LoVo (cell line): ENCODE measurements at regions not wholly inside any gene's neighbourhood (a gene's known extent, or its start where the extent isn't known, plus 50 kb on each side); places are given as distances from the start of the nearest gene placed in this dataset.

Source experiments
- DNase-seq: peaks from one replicate; pipeline ENCODE4 v3.0.0-alpha.2; 2016; ENCODE audit warnings: low spot score

DNA sequence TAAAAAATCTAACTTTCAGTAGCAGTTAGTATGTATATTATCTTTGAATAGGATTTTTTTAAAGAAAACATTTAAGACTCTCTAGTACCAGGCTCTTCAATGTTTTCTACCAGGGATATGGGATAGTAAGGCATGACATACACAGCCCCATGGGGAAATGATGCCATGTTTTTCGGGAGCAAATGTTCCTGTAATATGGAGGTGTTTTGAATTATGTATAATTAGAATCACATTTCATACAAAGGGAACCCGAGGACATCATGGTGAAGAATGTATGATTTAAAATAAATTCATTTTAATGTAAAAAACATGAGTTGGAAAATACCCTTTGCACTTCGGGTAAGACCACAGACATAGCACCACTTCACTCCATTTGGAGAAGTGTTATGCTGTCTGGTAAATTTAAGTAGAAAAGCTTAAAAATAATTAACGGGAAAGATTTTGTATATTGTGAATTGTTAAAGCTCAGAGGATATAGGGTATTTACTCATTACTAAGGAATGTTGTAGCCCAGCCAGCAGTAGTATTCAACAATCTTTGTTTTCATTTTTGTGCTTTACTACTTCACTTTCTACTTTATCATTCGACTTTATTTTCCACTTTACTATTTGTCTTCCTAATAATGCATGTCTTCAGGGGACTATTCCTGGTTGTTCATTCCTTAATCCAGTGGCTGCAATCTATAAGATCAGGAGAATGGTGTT lies 2050.7 kb downstream of the ARAP2 start:
- no peak for DNase-seq

DNA sequence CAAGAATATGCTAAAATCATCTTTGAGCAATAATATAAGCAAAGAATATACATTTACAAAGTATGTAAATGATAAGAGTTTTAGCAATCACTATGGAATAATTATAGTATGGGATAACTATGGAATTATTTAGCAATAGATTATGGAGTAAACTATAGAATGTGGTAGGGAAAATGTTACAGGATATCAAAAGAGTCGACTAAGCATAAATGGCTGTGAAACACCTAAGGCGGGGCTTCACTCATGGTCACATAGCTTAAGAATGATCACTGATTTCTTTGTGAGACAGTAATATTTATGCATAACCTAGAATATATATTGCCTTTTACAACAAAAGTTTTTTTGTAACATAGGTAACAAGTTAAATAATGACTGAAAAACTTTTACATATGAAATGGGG lies 2049.7 kb downstream of the ARAP2 start:
- DNase-seq = no peak

DNA sequence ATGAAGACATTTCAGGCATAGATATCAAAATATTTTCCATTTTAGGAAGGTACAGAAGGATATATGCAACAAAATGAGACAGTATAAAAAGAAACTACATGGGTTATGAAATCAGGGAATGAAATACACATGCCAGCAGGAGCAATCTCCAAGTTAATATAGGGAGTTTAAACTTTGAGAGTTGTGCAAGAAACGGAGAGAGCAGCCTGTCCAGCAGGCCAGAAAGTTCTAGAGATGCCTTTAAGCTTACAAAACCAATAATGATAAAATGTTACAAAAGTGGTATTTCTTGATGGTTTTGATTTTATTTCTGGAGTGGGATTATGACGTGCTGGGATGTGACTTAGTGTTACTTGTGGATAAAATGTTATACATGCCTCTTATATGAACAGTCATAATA lies 2047.9 kb downstream of the ARAP2 start:
- DNase-seq = no peak

DNA sequence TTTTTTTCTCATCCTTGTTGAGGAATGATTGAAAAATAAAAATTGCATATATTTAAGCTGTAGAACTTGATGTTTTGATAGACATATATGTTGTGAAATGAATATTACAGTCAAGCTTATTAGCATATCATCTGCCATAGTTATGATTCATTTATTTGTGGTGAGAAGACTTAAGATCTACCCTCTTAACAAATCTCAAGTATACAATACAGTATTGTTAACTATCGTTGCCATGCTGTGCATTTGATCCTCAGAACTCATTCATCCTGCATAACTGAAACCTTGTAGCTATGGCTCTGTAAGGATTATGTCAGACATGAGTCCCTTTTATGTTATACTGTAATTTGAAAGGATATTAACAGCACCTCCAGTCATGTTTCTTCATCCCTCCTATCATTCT lies 2045.3 kb downstream of the ARAP2 start:
- no peak for DNase-seq

DNA sequence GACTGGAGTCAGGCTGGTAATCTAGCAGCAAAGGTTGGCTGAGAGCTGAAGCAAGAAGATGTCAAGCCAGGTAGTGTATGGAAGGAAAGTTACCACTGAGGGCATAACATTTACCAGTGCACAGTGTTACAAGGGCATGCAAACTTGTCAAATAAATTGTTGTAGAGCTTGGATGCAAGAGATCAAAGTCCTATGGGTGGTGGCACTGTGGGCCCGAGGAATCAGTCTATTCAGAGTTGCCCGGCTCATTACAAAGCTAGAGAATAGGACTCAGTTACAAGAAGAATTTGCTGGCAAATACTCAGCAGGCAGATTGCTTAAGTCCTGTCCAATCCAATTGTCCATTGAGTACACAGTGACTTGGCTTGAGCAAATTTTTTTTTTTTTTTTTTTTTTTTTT lies 2043.8 kb downstream of the ARAP2 start:
- DNase-seq = no peak

DNA sequence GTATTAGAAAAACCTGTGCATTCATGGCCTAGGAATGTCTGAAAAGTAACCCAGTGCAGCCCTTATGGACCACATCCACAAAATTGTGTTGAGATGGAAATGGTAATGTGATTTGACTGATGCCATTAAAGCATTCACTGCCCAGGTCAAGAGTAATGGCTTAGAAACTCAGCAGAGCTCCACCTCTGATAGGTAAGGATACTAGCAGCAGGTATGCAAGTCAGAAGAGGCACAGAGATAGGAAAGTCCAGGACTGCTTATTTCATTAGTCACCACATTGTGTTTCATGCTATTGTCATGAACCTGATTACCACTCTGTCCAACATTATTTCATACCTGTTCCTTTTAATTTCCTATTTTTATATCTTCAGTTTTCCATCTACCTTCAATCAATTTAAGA lies 2042.2 kb downstream of the ARAP2 start:
- no peak for DNase-seq

DNA sequence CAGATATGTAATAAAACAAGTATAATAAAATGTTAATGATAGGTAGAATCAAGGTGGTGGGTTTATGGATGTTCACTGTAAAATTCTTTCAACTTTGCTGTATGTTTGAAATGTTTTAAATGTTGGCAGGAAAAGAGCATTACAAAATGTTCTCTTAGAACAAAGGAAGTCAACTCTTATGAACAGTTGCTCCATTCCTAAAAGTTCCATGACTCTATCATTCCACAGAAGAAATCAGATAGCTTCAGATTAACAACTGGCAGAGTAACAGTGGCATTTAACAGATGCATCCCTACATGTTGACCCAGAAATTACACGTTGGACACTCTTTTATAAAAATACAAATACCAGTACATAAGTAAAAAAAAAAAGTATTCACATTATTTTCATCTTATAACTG lies 2023.7 kb downstream of the ARAP2 start:
- DNase-seq = no peak

DNA sequence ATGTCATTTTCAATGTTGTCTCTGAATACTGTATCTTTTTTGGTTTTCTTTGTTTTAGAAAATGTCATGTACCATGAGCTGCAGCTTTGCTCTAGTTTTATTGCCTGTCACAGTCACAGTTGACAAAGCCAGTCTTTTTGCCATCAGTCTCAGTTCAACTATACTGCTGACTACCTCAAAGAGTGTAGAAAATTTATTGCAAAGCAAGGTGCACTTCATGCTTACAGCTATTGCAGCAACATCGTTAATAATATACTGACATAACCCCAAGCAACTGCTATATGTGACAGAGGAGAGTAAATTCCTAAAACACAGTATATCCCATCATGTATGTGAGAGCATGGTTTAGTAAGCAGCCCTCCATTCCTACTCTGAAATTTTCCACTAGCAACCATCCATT lies 2022.3 kb downstream of the ARAP2 start:
- no peak for DNase-seq

DNA sequence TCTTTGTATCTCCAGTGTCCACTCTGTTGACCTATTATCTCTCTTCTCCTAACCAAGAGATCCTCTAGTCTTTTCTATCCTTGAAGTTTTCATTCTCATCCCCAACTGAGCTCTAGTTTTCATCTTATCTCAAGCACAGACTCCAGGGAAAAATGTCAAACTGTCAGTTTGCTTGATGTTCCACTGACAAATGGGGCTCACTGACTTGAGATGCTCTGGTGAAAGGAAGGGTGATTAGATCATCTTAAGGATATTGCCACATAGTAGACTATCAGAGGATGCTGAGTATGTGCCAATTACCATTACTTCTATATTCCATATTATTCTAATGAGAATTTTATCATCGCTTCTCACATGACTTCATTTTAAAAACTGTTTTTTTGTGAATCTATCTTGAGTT lies 2008.2 kb downstream of the ARAP2 start:
- no peak for DNase-seq

DNA sequence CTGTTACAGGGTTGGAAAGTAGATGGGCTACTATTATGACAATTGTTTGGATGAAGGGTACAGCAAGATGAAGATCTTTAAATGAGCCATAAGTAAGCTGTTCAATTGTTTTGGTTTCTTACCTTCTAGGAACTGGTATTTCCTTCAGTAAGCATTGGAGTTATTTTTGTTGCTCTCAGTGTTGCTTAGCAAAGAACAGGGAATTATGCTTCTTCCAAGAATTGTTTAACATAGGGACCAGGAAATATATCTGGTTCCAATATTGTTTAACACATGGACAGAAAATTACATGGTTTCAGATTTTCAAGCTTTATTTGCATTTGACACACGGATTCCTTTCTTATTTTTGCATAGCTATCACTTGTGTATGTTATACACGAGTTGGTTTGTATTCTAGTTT lies 1999.0 kb downstream of the ARAP2 start:
- no peak for DNase-seq

DNA sequence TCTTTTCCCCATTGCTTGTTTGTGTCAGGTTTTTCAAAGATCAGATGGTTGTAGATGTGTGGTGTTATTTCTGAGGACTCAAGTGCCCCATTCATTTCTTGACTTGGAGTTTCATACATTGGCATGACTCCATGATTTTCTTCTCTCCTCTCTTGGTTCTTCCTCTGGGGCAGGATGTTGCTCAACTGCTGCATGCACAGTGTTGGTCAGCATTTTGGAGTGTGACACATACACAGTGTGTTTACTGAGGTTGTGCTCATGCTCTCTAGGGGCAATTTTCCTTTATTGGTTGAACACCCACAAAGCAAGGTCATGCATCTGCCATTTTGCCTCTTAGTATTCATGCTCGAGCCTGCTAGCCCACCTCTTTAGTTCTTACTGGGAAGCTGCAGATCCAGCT lies 1993.8 kb downstream of the ARAP2 start:
- no peak for DNase-seq

DNA sequence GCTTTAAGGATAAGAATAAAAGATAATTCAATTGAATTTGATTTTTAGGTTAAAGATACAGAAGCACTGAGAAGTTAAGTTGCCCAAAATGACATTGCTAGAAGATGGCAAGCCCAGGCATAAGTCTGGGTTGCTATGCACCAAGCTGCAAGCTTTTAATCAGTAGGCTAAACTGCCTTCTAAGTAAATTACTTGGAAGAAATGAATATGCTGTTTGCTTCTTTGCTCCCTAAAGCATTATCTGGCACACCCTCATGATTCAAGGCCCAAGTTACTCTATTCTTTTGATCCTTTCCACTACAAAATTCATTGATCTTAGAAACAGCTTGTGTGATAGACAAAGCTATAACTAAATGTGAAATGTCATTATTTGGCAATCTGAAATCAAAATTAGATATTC lies 1991.1 kb downstream of the ARAP2 start:
- no peak for DNase-seq

DNA sequence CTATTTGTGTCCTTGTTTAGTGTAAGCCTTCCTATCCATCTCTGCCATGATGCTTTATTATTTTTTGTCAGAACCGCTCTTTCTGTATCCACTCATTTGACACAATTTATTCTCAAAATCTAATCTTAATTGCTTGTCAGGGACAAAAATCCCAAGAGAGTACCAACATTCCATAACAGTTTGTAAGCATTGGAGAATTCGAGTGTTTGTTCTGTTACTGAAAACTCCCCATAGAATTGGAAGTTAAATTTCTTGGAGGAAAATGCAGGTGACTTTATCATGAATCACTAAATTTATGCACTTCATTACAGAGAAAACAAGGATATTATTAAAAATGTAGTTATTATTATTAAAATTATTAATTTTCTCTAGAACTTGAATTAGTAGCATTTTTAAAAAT lies 1986.1 kb downstream of the ARAP2 start:
- DNase-seq = no peak

DNA sequence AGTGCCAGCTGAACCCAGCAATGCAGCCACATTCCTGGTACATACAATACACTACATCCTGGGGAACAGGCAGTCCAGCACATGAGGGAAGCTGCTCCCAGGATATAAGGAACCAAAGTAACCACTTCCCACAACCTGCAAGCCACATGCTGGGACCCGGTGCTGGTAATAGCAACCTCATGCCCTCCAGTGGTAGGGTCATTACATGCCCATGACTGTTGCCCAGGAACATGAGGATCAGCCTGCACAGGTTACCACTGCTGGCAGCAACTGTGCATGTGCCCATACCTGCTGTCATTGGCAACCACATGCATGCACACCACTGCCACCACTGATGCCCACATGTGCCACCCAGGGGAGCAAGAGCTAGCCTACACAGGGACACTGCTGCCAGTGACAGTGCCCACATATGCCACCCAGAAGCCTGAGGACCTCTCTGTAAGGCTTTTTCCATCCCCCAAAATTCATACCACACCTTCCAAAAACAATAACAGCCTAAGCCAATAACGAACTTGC lies 1982.5 kb downstream of the ARAP2 start:
- DNase-seq = no peak

DNA sequence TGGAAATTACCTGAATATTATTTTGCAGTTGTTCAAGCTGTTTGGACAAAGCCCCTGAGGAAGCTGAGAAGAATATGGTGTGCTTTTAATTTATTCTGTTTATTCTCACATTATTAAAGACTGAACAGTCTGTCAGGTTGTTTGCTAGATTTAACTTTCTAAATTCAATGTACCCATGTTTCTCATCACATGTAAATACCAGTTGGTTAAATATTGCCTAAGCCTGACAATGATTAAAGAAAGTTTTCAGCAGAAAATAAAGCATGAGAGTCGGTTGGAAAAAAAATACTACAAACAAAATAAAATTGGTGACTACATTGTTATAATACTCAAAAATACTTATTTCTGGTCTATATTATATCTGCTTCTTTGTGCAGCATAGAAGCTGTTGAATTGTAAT lies 1974.7 kb downstream of the ARAP2 start:
- DNase-seq = no peak

DNA sequence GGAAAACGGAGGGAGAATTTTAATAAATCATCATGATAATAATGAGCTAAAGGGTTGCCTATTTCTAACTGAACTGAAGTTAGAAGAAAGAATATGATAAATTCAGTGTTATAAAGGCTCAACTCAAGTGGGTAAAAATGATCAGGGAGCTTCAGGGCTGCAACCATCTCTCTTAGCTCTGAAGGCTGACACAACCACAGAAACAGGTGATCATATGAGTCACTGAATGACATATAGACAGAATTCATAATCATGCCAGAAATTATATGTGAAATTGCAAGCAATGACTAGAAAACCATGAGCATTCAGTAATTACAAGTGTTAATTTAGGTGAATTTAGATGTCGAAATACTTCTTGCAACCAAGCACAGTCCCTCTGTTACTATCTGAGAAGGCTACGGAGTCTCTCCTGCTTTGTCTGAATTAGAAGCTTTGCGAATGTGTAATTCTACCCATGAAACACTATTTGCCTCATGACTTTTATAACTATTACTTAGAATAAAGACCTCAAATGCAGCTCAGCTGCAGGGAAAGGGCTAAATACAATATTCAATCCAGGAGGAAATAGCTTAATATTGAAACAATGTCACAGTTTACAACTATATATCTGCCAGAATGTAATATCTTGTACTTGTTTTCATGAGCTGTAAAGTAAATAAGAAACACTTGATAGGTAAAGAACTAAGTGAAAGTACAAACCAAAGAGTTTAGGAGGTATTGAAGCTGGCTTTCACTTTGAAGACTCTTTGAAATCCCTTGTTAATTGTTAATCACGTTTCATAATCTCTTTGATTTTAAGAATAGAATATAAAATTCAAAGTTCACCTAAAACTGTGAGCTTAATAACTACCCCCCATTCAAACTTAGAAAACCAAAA lies 1972.6 kb downstream of the ARAP2 start:
- DNase-seq = no peak

DNA sequence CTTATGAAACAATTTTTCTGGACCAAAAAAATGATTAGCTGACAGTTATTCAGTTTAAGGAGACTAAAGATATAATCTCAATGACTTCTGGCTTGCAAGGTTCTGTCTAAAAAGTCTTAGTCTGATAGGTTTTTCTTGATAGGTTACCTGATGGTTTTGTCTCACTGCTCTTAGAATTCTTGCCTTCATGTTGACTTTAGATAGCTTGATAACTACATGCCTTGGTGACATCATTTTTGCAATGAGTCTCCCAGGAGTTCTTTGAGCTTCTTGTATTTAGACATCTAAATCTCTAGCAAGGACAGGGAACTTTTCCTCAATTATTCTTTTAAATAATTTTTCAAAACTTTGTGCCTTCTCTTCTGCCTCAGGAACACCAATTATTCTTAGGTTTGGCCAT lies 1965.3 kb downstream of the ARAP2 start:
- DNase-seq = no peak

DNA sequence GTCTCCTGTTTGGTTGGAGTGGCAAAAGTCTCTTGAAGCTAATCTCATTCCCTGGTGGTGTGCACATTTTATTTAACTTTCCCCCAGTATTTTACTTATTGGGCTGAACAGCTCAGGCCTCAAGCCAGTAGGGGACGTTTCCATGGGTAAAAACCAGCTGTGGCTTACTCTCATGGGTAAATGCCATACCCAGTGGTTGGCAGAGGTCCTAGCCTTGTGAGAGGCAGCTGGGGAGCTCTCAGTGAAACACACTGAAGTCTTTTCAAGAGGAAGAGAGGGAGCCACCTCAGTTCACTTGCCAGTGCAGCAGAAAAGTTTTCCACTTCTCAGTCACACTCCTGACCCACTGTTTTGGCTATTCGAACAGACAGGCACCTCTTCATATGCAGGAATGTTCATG lies 1964.2 kb downstream of the ARAP2 start:
- no peak for DNase-seq

DNA sequence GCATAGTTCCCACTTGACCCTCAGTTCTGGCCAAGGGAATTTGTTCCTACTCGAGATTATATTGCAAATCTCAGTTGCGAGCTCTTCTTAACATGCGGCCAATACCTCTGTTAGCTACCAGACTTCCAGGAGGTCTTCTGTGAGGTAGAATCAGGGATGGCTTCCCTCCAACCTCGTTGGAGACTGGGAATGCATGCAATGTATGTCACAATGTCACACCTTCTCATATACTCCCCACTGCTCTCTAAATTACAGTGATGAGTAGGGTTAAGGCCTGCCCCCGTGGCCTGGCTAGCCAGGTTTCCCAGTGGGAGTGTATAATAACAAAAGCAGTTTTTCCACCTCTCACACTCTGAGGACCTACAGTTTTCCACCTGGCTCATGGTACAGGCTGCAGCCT lies 1962.5 kb downstream of the ARAP2 start:
- no peak for DNase-seq

DNA sequence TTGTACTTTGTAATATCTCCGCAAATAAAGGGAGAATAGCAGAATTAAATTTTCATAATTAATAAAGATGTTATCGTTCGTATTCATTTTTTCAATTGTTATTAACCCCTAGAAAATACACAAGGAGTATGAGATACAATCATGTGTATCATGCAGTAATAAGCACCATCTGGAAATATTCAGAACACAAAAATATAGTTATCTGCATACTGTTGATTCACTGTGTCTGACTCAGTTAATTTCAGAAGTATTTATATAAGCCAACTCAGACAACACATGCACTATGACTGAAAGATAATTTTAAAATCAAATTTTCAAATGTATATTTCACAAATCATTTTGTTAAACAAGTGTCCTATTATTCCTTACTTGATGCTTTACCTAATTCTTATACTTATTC lies 1954.8 kb downstream of the ARAP2 start:
- DNase-seq = no peak

DNA sequence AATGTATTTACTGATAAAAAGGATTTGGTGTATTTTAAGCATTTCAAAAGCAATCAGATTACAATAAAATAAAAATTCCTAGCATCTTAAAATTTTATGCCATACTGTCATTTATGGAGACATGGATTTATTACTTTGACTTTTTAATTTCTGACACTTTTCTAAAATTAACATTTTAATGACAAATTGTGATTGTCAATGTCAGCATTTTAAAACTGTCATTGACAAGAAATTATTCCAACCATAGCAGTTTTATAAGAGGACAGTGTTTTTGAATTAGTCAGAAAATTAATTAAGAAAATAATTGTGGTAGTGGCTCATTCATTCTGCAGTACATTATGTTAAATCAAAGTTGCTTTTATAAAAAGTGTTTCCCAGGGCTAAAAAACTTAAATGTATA lies 1954.4 kb downstream of the ARAP2 start:
- no peak for DNase-seq

DNA sequence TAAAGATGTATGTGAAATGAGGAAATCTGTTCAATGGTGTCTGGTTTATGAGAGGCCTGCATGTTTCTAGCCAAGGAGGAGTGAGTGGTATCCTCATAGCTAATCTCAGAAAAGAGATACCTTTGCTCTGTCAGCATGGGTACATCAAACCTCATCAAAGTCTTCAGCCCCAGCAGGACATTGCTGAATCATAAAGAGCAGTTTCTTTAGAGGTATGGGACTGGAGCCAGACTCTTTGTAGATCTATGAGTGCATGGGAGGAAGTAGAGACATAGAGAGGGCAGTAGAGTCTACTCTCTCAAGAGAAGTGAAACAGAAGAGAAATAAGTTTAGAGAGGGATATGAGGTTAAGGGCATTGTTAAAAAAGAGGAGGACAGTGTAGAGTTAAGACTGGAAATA lies 1950.9 kb downstream of the ARAP2 start:
- DNase-seq = peak; percentile 6

DNA sequence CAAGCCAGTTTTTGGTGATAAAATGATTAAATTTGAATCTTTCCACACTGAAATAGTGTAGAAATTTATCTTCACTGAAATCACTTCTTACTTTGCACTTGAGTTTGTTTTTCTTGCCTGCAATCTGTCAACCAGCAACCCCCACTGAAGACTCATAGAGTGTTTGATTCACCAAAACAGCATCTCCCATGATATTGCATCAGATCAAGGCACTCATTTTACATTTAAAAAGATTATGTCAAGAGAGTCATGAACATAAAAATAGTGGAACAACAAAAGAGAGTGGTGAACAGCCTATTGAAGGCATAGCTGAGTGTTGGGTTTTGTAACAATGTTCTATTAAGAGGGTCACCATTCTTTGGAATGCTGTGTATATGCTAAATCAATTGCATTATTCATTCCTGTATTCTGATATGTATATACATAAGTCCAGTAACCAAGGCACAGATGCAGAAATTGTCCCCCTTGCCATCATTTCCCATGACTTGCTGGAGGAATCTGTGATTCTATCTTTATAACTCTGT lies 1934.9 kb downstream of the ARAP2 start:
- no peak for DNase-seq
